NB4 (cell line): ENCODE measurements at regions not wholly inside any gene's neighbourhood (a gene's known extent, or its start where the extent isn't known, plus 50 kb on each side); places are given as distances from the start of the nearest gene placed in this dataset.

Source experiments
- DNase-seq: peaks from one replicate; pipeline ENCODE4 v3.0.0; 2010; ENCODE audit warnings: low read depth
- H3K4me3 ChIP-seq: one replicate; pipeline ENCODE4 v1.5.1; 2011; ENCODE audit warnings: mild to moderate bottlenecking, low read depth, low read length, moderate library complexity
- CTCF ChIP-seq: IDR thresholded peaks from one replicate; pipeline ENCODE4 v1.5.1; 2012; ENCODE audit warnings: low read depth, low read length
- MAX ChIP-seq: IDR thresholded peaks from 2 replicates; pipeline ENCODE4 v1.6.1; 2011; ENCODE audit warnings: low read depth, low read length
- MYC ChIP-seq: IDR thresholded peaks from 2 replicates; pipeline ENCODE4 v1.6.1; 2011; ENCODE audit warnings: low read depth, low read length
- POLR2A ChIP-seq: IDR thresholded peaks from 2 replicates; pipeline ENCODE4 v1.6.1; 2011; ENCODE audit warnings: mild to moderate bottlenecking; ENCODE audit not compliant: insufficient read length; ENCODE audit errors: extremely low read depth

GRCh38 chr6:96302991-96303390 is 218.6 kb upstream of the UFL1 start:
- DNase-seq = no peak
- TF ChIP-seq MAX (no peak), MYC (no peak), CTCF (no peak), POLR2A (no peak)
- no peak overlapping the region for H3K4me3 ChIP-seq

GRCh38 chr6:96304997-96305396 is 216.6 kb upstream of the UFL1 start:
- no peak for DNase-seq
- no peak overlapping the region for H3K4me3 ChIP-seq
- no peak for TF ChIP-seq MYC
- TF ChIP-seq CTCF = no peak
- TF ChIP-seq MAX = no peak

- TF ChIP-seq MYC = no peak
- no peak for TF ChIP-seq MAX
- TF ChIP-seq POLR2A = no peak
- no peak for TF ChIP-seq CTCF
- no peak overlapping the region for H3K4me3 ChIP-seq
Observed at GRCh38 chr6:96330884-96331283, 190.7 kb upstream of the UFL1 start.

GRCh38 chr6:96340164-96340563 is 181.4 kb upstream of the UFL1 start:
- TF ChIP-seq MYC = no peak
- TF ChIP-seq MAX = no peak
- TF ChIP-seq CTCF = no peak
- no peak overlapping the region for H3K4me3 ChIP-seq
- DNase-seq = no peak

More at GRCh38 chr6:96330884-96331283, 190.7 kb upstream of the UFL1 start:
- DNase-seq = no peak

GRCh38 chr6:96345501-96345900 is 176.1 kb upstream of the UFL1 start:
- DNase-seq = no peak
- no peak overlapping the region for H3K4me3 ChIP-seq
- TF ChIP-seq CTCF (no peak), POLR2A (no peak), MYC (no peak), MAX (no peak)

GRCh38 chr6:96381246-96381645 is 140.4 kb upstream of the UFL1 start:
- no peak for TF ChIP-seq MYC
- H3K4me3 ChIP-seq = no peak overlapping the region
- no peak for DNase-seq
